ENCODE measurements at regions not wholly inside any gene's neighbourhood (a gene's known extent, or its start where the extent isn't known, plus 50 kb on each side); places are given as distances from the start of the nearest gene placed in this dataset.
"Not testable (repeated sequence)": the region's sequence is repeated elsewhere in the genome, so short reads cannot be mapped to it uniquely, and the experiment has no call there.

DNA sequence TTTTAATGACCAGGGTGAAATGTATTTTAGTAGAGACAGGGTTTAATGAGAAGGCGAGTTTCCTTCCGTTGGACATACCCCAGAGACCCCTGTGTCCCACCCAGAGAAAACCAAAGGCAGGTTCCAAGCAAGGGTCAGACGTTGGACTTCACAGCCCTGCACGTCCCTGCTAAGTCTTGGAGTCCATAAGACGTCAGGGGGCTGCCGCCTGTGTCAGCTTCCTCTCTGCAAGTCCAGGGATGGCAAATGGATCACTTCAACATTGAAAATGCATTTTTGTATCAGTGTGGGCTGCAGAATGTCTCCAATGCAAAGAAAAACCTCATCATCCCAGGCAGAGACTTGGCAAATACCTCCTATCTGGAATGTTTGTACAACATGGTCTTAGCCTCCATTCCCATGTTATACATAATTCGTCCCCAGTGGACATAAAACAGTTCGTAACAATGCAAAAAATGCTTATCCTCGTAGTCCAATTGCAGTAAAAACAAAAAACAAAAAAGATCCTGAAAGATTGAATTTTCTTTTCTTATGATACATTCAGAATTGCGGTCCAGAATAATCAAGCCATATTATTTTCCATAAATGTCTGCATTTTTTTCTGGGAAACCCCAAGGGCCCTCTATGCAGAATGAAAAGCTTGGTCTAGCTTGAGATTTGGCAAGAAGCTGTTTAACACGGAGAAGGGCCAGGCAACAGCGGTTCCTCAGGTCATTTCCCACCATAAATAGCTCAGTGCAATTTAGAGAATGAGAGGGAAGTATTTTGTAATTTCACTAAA, 190.9 kb downstream of the SHOX start (continued):
- no peak for TF ChIP-seq ZFP30 (CRISPR knock-in tag; IDR thresholded peaks at IDR 0.05)

DNA sequence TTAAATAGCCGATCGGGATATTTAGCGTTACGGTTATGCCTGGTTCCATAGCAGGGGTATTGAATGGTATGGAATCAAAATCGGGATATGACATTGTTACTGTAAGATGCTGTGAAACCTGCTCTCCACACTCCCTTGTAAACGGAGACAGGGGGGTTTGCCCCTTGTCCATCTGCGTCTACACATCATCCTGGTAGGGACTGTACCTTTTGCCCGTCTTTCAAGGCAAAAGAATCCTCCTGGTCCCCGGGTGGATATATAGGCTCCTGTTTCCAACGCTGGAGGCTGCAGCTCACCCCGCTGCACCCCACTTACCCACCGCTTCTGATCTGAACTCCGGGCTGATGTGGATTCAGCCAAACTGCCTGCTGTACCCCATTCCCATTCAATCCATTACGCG, 189.1 kb downstream of the SHOX start:
- no peak for ATAC-seq
- TF ChIP-seq ESRRG (CRISPR knock-in tag; IDR thresholded peaks at IDR 0.05) (no peak), OSR1 (CRISPR knock-in tag; IDR thresholded peaks at IDR 0.05) (no peak), ZNF565 (CRISPR knock-in tag; conservative IDR thresholded peaks at IDR 0.05; ENCODE audit: low read depth) (no peak), GLIS3 (CRISPR knock-in tag; IDR thresholded peaks at IDR 0.05) (no peak), BACH2 (CRISPR knock-in tag; IDR thresholded peaks at IDR 0.05; ENCODE audit: borderline replicate concordance) (no peak), PPARA (CRISPR knock-in tag; IDR thresholded peaks at IDR 0.05; ENCODE audit: borderline replicate concordance) (no peak), ISL1 (CRISPR knock-in tag; IDR thresholded peaks at IDR 0.05) (no peak), TCF4 (CRISPR knock-in tag; IDR thresholded peaks at IDR 0.05; ENCODE audit: borderline replicate concordance) (no peak), SNAI2 (CRISPR knock-in tag; IDR thresholded peaks at IDR 0.05) (no peak), CSDC2 (CRISPR knock-in tag; IDR thresholded peaks at IDR 0.05) (no peak), ZNF8 (CRISPR knock-in tag; IDR thresholded peaks at IDR 0.05) (no peak), ZFP30 (CRISPR knock-in tag; IDR thresholded peaks at IDR 0.05) (no peak), TOX (CRISPR knock-in tag; IDR thresholded peaks at IDR 0.05; ENCODE audit: borderline replicate concordance) (no peak), RARB (CRISPR knock-in tag; IDR thresholded peaks at IDR 0.05) (no peak)
- TF ChIP-seq, protein P1, sequence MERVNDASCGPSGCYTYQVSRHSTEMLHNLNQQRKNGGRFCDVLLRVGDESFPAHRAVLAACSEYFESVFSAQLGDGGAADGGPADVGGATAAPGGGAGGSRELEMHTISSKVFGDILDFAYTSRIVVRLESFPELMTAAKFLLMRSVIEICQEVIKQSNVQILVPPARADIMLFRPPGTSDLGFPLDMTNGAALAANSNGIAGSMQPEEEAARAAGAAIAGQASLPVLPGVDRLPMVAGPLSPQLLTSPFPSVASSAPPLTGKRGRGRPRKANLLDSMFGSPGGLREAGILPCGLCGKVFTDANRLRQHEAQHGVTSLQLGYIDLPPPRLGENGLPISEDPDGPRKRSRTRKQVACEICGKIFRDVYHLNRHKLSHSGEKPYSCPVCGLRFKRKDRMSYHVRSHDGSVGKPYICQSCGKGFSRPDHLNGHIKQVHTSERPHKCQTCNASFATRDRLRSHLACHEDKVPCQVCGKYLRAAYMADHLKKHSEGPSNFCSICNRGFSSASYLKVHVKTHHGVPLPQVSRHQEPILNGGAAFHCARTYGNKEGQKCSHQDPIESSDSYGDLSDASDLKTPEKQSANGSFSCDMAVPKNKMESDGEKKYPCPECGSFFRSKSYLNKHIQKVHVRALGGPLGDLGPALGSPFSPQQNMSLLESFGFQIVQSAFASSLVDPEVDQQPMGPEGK (CRISPR knock-in tag; IDR thresholded peaks at IDR 0.05; ENCODE audit: borderline replicate concordance), result no peak
- TF ChIP-seq, protein P2, sequence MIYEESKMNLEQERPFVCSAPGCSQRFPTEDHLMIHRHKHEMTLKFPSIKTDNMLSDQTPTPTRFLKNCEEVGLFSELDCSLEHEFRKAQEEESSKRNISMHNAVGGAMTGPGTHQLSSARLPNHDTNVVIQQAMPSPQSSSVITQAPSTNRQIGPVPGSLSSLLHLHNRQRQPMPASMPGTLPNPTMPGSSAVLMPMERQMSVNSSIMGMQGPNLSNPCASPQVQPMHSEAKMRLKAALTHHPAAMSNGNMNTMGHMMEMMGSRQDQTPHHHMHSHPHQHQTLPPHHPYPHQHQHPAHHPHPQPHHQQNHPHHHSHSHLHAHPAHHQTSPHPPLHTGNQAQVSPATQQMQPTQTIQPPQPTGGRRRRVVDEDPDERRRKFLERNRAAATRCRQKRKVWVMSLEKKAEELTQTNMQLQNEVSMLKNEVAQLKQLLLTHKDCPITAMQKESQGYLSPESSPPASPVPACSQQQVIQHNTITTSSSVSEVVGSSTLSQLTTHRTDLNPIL (CRISPR knock-in tag; IDR thresholded peaks at IDR 0.05; ENCODE audit: low read depth), result no peak
- TF ChIP-seq, protein P3, sequence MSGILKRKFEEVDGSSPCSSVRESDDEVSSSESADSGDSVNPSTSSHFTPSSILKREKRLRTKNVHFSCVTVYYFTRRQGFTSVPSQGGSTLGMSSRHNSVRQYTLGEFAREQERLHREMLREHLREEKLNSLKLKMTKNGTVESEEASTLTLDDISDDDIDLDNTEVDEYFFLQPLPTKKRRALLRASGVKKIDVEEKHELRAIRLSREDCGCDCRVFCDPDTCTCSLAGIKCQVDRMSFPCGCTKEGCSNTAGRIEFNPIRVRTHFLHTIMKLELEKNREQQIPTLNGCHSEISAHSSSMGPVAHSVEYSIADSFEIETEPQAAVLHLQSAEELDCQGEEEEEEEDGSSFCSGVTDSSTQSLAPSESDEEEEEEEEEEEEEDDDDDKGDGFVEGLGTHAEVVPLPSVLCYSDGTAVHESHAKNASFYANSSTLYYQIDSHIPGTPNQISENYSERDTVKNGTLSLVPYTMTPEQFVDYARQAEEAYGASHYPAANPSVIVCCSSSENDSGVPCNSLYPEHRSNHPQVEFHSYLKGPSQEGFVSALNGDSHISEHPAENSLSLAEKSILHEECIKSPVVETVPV (CRISPR knock-in tag; IDR thresholded peaks at IDR 0.05), result no peak
- TF ChIP-seq, protein P4, sequence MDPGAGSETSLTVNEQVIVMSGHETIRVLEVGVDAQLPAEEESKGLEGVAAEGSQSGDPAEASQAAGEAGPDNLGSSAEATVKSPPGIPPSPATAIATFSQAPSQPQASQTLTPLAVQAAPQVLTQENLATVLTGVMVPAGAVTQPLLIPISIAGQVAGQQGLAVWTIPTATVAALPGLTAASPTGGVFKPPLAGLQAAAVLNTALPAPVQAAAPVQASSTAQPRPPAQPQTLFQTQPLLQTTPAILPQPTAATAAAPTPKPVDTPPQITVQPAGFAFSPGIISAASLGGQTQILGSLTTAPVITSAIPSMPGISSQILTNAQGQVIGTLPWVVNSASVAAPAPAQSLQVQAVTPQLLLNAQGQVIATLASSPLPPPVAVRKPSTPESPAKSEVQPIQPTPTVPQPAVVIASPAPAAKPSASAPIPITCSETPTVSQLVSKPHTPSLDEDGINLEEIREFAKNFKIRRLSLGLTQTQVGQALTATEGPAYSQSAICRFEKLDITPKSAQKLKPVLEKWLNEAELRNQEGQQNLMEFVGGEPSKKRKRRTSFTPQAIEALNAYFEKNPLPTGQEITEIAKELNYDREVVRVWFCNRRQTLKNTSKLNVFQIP (CRISPR knock-in tag; IDR thresholded peaks at IDR 0.05; ENCODE audit: borderline replicate concordance, low read depth), result no peak

DNA sequence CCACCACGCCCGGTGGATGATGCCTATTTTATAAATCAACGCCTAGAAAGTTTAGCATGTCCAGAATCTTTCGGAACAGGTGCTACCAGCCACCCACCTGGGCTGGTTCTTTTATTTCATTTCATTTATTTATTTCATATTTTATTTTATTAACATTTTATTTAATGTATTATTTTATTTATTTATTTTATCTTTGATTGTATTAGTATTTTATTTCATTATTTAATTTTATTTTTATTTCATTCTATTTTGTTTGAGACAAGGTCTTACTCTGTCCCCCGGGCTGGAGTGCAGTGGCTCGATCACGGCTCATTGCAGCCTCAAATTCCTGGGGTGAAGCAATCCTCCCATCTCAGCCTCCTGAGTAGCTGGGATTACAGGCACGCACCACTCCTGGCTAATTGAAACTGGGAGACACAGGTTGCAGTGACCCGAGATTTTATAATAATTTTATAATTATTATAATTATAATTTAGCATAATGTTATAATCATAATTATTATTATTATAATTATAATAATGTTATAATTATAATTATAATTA, 187.2 kb downstream of the SHOX start:
- no peak for ATAC-seq
- no peak for TF ChIP-seq ISL1 (CRISPR knock-in tag; IDR thresholded peaks at IDR 0.05)
- TF ChIP-seq, protein P5, sequence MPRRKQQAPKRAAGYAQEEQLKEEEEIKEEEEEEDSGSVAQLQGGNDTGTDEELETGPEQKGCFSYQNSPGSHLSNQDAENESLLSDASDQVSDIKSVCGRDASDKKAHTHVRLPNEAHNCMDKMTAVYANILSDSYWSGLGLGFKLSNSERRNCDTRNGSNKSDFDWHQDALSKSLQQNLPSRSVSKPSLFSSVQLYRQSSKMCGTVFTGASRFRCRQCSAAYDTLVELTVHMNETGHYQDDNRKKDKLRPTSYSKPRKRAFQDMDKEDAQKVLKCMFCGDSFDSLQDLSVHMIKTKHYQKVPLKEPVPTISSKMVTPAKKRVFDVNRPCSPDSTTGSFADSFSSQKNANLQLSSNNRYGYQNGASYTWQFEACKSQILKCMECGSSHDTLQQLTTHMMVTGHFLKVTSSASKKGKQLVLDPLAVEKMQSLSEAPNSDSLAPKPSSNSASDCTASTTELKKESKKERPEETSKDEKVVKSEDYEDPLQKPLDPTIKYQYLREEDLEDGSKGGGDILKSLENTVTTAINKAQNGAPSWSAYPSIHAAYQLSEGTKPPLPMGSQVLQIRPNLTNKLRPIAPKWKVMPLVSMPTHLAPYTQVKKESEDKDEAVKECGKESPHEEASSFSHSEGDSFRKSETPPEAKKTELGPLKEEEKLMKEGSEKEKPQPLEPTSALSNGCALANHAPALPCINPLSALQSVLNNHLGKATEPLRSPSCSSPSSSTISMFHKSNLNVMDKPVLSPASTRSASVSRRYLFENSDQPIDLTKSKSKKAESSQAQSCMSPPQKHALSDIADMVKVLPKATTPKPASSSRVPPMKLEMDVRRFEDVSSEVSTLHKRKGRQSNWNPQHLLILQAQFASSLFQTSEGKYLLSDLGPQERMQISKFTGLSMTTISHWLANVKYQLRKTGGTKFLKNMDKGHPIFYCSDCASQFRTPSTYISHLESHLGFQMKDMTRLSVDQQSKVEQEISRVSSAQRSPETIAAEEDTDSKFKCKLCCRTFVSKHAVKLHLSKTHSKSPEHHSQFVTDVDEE (CRISPR knock-in tag; IDR thresholded peaks at IDR 0.05), result no peak
- no peak for TF ChIP-seq ZC3H10 (CRISPR knock-in tag; IDR thresholded peaks at IDR 0.05)
- TF ChIP-seq GLIS3 (CRISPR knock-in tag; IDR thresholded peaks at IDR 0.05), result no peak
- no peak for TF ChIP-seq TCF4 (CRISPR knock-in tag; IDR thresholded peaks at IDR 0.05; ENCODE audit: borderline replicate concordance)
- TF ChIP-seq CSDC2 (CRISPR knock-in tag; IDR thresholded peaks at IDR 0.05), result no peak
- no peak for TF ChIP-seq ZNF70 (CRISPR knock-in tag; IDR thresholded peaks at IDR 0.05)
- TF ChIP-seq, protein P1 (CRISPR knock-in tag; IDR thresholded peaks at IDR 0.05; ENCODE audit: borderline replicate concordance), result no peak
- TF ChIP-seq ZNF565 (CRISPR knock-in tag; conservative IDR thresholded peaks at IDR 0.05; ENCODE audit: low read depth), result no peak
- no peak for TF ChIP-seq BACH2 (CRISPR knock-in tag; IDR thresholded peaks at IDR 0.05; ENCODE audit: borderline replicate concordance)
- TF ChIP-seq ZNF8 (CRISPR knock-in tag; IDR thresholded peaks at IDR 0.05), result no peak

DNA sequence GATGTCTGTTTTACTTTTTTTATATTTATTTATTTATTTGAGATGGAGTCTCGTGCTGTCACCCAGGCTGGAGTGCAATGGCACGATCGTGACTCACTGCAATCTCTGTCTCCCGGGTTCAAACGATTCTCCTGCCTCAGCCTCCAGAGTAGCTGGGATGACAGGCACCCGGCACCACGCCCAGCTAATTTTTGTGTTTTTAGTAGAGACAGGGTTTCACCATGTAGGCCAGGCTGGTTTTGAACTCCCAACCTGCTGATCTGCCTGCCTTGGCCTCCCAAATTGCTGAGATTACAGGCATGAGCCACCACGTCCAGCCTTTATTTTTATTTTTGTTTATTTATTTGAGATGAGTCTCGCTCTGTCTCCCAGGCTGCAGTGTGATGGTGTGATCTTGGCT, 186.6 kb downstream of the SHOX start:
- ATAC-seq, result not testable (repeated sequence)
